Spleen (tissue), 11 donors: ENCODE measurements at regions not wholly inside any gene's neighbourhood (a gene's known extent, or its start where the extent isn't known, plus 50 kb on each side); places are given as distances from the start of the nearest gene placed in this dataset.

ENCODE experiments used
- DNase-seq: peaks from one replicate; pipeline ENCODE4 v3.0.0-alpha.2; 2020
- H3K27ac ChIP-seq, 8 donors: fragments of 200-600 bp; sonication (generic) in 7 of 8; 1 replicate in 4 of 8; 2 replicates in 4 of 8; pipeline versions ENCODE4 v1.5.0 to v1.8.0; 2016 to 2021; ENCODE audit warnings: inconsistent platforms in 4 of 8, mild to moderate bottlenecking in 4 of 8, moderate library complexity in 1 of 8
- H3K27me3 ChIP-seq, 7 donors: fragments of 200-600 bp; sonication (generic) in 6 of 7; replicated peaks in 1 of 7; 1 replicate in 4 of 7; 2 replicates in 3 of 7; pipeline versions ENCODE4 v1.5.0 to v1.8.0; 2016 to 2021; ENCODE audit warnings: inconsistent platforms in 3 of 7, mild to moderate bottlenecking in 1 of 7
- H3K36me3 ChIP-seq, 6 donors: fragments of 200-600 bp; sonication (generic) in 5 of 6; 1 replicate in 4 of 6; 2 replicates in 2 of 6; pipeline versions ENCODE4 v1.5.0 to v1.8.0; 2016 to 2021; ENCODE audit warnings: inconsistent platforms in 2 of 6
- H3K4me1 ChIP-seq, 6 donors: fragments of 200-600 bp; sonication (generic) in 5 of 6; 1 replicate in 3 of 6; 2 replicates in 3 of 6; pipeline versions ENCODE4 v1.5.0 to v1.8.0; 2016 to 2021; ENCODE audit warnings: inconsistent platforms in 3 of 6
- H3K4me3 ChIP-seq, 8 donors: fragments of 200-600 bp; sonication (generic) in 7 of 8; 1 replicate in 4 of 8; 2 replicates in 4 of 8; pipeline versions ENCODE4 v1.5.0 to v1.8.0; 2016 to 2021; ENCODE audit warnings: inconsistent platforms in 4 of 8, mild to moderate bottlenecking in 4 of 8, moderate library complexity in 2 of 8
- H3K9me3 ChIP-seq, 8 donors: fragments of 200-600 bp; sonication (generic) in 7 of 8; 1 replicate in 4 of 8; 2 replicates in 4 of 8; pipeline versions ENCODE4 v1.5.0 to v1.8.0; 2016 to 2021; ENCODE audit warnings: inconsistent platforms in 4 of 8
- POLR2A ChIP-seq, 3 donors: fragments of 450-650 bp; IDR thresholded peaks; one replicate each; pipeline ENCODE4 v1.5.1; 2017; ENCODE audit warnings: antibody characterized with exemption in 3 of 3, mild to moderate bottlenecking in 1 of 3
- POLR2AphosphoS5 ChIP-seq, 3 donors: sonication (generic); formaldehyde crosslinking; IDR thresholded peaks; one replicate each; pipeline ENCODE4 v1.5.1; 2017; ENCODE audit warnings: antibody characterized with exemption in 3 of 3
- WGBS, 5 donors: extraction: QIAGEN DNeasy Blood & Tissue Kit in 3 of 5; methylation state at CpG; one replicate each; pipeline versions ENCODE4 v1.1.5 to v1.1.7; 2013 to 2018; 5-methylcytosine and 5-hydroxymethylcytosine counted together
- intact Hi-C: fragments of 100-400 bp; cut with DNase I; formaldehyde crosslinking; loops from one replicate; pipeline ENCODE4 v1.15.0; 2023; ENCODE audit warnings: low total_unique reads
- TF ChIP-seq, protein P1 (sequence below), 11 experiments: fragments of 200-600 bp in 7 of 11; fragments of 450-650 bp in 4 of 11; sonication (generic) in 4 of 11; IDR thresholded peaks in 8 of 11; conservative IDR thresholded peaks in 3 of 11; 1 replicate in 7 of 11; 2 replicates in 4 of 11; pipeline versions ENCODE4 v1.4.0 to v1.8.0; 2016 to 2021; ENCODE audit warnings: antibody characterized with exemption in 11 of 11, inconsistent platforms in 4 of 11, mild to moderate bottlenecking in 1 of 11
- donor health status: healthy with polysubstance abuse.
- donor health status: DM: no; HTN: no; CAD: no; lungs with moderate emphysema.
- donor health status: DM: no; HTN: no; CAD: no.
- donor health status: Bipolar disorder and iron deficiency.
- donor health status: healthy.
- donor health status: DM: no; HTN: no; CAD: no.
- donor health status: DM: yes; HTN: yes; CAD: no.

DNA sequence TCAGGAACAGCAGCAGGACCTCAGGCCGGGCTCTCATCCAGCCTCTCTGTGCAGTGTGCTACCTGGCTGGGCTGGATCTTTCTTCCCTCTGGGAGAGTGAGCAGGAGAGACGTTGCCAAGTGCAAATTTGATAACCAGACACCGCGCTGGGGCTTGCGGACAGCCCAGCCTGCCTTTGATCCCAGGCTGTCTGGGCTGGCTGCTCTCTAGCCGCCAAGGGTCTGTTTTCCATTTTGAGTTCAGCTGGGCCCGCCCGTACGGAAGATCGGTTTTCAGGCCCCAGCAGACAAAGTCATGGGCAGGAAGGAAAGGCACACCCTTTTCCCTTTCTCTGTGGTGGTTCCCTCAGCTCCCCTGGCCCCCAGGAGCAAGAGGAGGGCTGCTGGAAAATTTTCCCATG, 90.2 kb downstream of the CPZ start:
- 50 to 60% (median 55%) methylated on average over 8 to 10 of the region's 10 CpGs for WGBS, 5 donors
- Histone ChIP-seq H3K27ac (no peak overlapping the region), H3K36me3 (no peaks in the 10 kb centered on the region), H3K27me3 (peaks cover 0 to 45% (median 0%) of the 10 kb centered on the region in 7 donors), H3K4me1 (no peaks in the 10 kb centered on the region), H3K9me3 (peaks cover 0 to 5% (median 0%) of the 10 kb centered on the region in 8 donors), H3K4me3 (no peak overlapping the region)
- intact Hi-C loops = no loop called here
- no peak for DNase-seq
- TF ChIP-seq, protein P1, sequence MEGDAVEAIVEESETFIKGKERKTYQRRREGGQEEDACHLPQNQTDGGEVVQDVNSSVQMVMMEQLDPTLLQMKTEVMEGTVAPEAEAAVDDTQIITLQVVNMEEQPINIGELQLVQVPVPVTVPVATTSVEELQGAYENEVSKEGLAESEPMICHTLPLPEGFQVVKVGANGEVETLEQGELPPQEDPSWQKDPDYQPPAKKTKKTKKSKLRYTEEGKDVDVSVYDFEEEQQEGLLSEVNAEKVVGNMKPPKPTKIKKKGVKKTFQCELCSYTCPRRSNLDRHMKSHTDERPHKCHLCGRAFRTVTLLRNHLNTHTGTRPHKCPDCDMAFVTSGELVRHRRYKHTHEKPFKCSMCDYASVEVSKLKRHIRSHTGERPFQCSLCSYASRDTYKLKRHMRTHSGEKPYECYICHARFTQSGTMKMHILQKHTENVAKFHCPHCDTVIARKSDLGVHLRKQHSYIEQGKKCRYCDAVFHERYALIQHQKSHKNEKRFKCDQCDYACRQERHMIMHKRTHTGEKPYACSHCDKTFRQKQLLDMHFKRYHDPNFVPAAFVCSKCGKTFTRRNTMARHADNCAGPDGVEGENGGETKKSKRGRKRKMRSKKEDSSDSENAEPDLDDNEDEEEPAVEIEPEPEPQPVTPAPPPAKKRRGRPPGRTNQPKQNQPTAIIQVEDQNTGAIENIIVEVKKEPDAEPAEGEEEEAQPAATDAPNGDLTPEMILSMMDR (IDR thresholded peaks at IDR 0.05 in 8 of 11, conservative IDR thresholded peaks at IDR 0.05 in 3 of 11) = no peak
- TF ChIP-seq POLR2AphosphoS5 (IDR thresholded peaks at IDR 0.05) (no peak), POLR2A (IDR thresholded peaks at IDR 0.05) (no peak)

GRCh38 chr4:8682296-8682695, 89.7 kb downstream of the CPZ start:
- DNase-seq = peak; percentile 43
- Histone ChIP-seq H3K9me3 (peaks cover 0 to 5% (median 0%) of the 10 kb centered on the region in 8 donors), H3K27ac (no peak overlapping the region), H3K4me1 (no peaks in the 10 kb centered on the region), H3K36me3 (no peaks in the 10 kb centered on the region), H3K4me3 (no peak overlapping the region), H3K27me3 (peaks cover 0 to 41% (median 0%) of the 10 kb centered on the region in 7 donors)
- intact Hi-C loops = no loop called here
- TF ChIP-seq, protein P1 (IDR thresholded peaks at IDR 0.05 in 8 of 11, conservative IDR thresholded peaks at IDR 0.05 in 3 of 11) = no peak
- no peak for TF ChIP-seq POLR2A (IDR thresholded peaks at IDR 0.05)
- no peak for TF ChIP-seq POLR2AphosphoS5 (IDR thresholded peaks at IDR 0.05)
- 74 to 92% (median 80%) methylated on average over 4 of the region's 4 CpGs for WGBS, 5 donors

- peaks cover 0 to 10% (median 0%) of the 10 kb centered on the region in 8 donors for H3K9me3 ChIP-seq
- H3K27me3 ChIP-seq = peaks cover 0 to 36% (median 0%) of the 10 kb centered on the region in 7 donors
- TF ChIP-seq, protein P1 (IDR thresholded peaks at IDR 0.05 in 8 of 11, conservative IDR thresholded peaks at IDR 0.05 in 3 of 11) = no peak
- TF ChIP-seq POLR2AphosphoS5 (IDR thresholded peaks at IDR 0.05) = no peak
- no peak for TF ChIP-seq POLR2A (IDR thresholded peaks at IDR 0.05)
- no peak overlapping the region for H3K4me3 ChIP-seq
- H3K27ac ChIP-seq = no peak overlapping the region
- WGBS, 5 donors = 64 to 80% (median 66%) methylated on average over 8 to 11 of the region's 11 CpGs
- DNase-seq = peak; percentile 54
- intact Hi-C loops = no loop called here
- no peaks in the 10 kb centered on the region for H3K4me1 ChIP-seq
- no peaks in the 10 kb centered on the region for H3K36me3 ChIP-seq
Measured at GRCh38 chr4:8681391-8681790, 88.8 kb downstream of the CPZ start.

- no peak overlapping the region for H3K27ac ChIP-seq
- intact Hi-C loops = no loop called here
- peaks cover 0 to 38% (median 0%) of the 10 kb centered on the region in 7 donors for H3K27me3 ChIP-seq
- H3K4me3 ChIP-seq = no peak overlapping the region
- H3K36me3 ChIP-seq = no peaks in the 10 kb centered on the region
- WGBS, 5 donors = 57 to 74% (median 63%) methylated on average over 2 of the region's 2 CpGs
- TF ChIP-seq, protein P1 (IDR thresholded peaks at IDR 0.05 in 8 of 11, conservative IDR thresholded peaks at IDR 0.05 in 3 of 11) = no peak
- TF ChIP-seq POLR2A (IDR thresholded peaks at IDR 0.05) = no peak
- TF ChIP-seq POLR2AphosphoS5 (IDR thresholded peaks at IDR 0.05) = no peak
- H3K9me3 ChIP-seq = peaks cover 0 to 10% (median 0%) of the 10 kb centered on the region in 8 donors
- H3K4me1 ChIP-seq = no peaks in the 10 kb centered on the region
- DNase-seq = peak; percentile 2
Measured at GRCh38 chr4:8679032-8679431, 86.5 kb downstream of the CPZ start.
